GM21526 (cell line): ENCODE measurements at regions not wholly inside any gene's neighbourhood (a gene's known extent, or its start where the extent isn't known, plus 50 kb on each side); places are given as distances from the start of the nearest gene placed in this dataset.

Experiments used
- ATAC-seq: cut with Tn5 transposase; IDR thresholded peaks from one replicate; pipeline ENCODE4 v1.9.1; 2021; ENCODE audit warnings: moderate library complexity; ENCODE audit not compliant: unreplicated experiment, low FRiP score

DNA sequence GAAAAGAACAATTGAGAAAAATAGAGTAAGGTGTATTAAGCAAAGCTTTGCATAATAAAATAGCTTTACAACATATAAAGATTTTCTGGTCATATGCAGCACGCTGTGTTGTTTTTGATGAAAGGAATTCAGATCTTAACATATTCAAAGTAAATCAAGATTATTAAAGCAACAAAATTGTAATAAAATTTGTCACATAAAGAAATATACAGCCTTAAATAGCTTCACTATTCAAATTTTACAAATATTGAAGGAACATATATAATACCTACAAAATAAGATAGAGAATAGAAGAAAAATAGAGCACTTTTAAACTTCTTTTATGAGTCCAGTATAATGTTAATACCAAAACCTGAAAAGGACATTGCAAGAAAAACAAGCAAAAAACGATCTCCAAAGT, 749.1 kb upstream of the POT1 start:
- ATAC-seq, result no peak

DNA sequence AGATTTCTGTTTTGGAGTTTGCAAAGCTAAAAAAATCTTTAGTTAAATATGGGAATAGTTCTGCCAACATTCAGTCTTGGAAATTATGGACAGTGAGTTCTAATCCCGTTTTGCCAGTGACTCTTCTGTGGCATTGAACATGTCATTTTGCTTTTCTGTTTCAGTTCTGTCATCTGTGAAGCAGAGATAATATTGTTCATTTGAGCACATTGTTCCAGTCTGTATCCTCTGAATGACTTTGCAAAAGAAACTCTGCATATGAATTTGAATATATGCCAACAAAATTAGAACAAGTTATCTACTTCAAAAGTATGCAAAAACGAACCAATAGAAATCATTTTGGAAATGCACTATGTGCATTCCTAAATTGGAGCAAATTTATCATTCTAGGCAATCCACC, 746.0 kb upstream of the POT1 start:
- no peak for ATAC-seq

DNA sequence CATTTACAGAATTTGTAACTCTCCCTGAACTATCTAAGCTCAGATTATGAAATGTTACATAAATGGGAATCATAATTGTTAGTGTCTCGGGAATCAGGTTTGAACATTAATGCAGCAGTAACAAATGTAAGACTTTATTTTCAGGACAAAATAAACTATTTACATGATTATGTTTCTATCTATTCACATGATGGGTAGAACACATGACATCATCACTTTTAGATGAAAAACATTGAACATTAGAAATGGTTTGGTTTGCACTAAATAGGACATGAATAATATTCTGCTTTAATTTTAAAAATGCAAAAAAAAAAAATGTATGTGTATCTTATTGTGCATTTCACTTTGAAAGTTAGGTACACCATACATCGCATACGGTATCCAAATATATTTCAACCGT, 745.5 kb upstream of the POT1 start:
- no peak for ATAC-seq

DNA sequence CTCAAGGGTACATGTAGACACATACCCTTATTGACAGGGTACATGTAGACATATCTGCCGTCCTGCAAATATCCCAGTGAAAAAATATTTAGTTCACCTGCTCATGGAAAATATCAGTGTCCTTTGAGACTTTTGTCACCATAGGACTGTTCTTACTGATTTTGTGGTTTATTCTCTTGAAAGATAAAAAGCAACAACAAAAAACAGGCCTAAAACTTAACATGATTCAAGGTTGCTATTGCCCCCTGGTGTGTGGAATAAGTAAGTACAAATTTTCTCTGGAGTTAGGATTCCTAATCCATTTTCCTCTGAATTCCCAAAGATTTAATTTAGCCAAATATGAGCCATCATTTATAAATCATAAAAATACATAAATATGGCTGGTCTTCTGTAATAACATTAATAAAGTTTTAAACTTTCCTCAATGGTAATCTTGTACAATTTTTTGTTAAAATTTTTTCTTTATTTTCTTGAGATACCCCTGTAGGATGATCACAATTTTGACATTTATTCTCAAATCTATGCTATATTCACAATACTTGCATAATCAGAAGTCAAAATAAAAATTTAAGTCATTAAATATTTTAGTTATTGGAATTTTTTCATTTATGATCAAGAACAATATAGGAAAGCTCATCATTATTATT, 741.4 kb upstream of the POT1 start:
- no peak for ATAC-seq

DNA sequence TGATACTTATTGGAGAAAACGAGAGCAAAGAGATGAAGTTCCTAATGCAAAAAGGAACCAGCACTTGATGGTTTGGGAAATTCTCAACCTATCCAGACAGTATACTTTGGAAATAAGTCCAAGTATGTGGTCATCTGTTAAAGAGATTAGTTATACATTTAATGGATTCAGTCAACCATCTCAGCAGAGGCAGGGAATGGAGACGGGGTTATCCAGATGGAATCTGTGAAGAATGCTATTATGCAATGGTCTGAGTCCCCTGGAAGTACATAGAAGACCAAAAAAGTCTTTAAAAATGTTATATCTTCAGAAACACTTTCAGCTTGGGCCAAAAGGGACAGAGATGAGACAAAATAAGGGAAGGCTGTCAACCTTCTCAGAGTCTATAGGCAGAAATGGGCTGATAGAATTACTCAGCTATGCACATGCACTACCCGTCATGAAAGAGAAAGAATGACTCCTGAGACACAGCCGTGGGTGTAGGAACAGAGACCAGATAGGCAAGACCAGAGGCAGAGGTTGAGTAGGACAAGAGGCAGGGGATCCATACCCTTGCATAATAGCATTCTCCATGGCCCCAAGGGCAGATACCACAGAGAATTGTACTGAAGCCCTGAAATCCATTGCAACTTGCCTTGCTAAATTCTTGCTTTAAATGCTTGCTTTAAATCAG, 738.8 kb upstream of the POT1 start:
- ATAC-seq, result no peak

DNA sequence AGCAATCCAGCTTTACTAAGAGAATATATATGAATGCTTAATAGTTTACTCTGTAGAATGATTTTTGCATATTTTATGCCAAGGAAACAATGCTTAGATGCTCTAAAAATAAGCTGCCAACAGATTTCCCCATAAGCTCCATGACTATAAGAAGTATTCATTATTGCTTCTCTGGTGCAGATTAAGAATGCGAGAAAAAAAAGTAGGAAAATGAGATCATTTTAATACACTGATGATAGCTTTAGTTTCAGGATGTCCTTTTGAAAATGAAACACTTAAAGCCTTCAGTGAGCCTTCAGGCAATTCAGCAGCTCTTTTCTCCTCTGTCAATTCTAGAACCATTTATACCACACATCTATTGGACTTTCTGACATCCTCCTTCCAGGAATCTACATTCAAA, 735.0 kb upstream of the POT1 start:
- no peak for ATAC-seq

DNA sequence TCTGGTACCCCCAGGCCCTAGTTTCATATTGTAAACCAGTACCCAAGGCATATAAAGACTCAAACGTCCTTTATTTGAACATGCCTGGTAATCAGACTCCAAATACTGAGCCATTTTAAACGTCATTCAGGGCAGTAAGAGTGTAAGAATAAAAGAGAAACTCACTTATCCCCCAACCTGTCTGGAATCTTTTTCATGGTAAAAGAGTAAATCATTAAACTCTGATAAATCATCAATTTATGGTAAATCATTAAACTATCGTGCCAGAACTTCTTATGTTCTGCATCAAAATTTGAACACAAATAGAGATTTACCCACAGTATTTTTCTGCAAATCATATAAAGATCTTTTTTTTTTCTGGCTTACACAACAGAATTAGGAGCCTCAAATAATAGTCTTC, 734.3 kb upstream of the POT1 start:
- ATAC-seq, result no peak

DNA sequence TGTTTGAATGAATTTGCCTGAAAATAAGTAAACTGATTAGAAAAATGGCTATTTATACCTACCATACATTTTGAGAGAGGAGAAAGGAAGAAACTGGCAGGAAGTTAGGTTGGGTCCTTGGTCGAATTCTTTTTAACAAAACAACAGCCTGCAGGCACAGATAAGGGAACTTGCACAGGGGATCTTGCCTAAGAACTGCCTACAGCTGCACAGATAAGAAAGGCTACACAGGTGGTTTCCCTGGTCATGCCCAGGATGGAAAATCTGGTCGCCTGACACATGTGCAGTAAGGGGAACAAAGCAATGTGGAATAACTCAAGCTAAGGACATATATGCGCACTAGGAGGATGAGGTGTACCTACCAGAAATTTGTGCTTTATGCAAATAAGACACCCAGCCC, 732.1 kb upstream of the POT1 start:
- no peak for ATAC-seq

DNA sequence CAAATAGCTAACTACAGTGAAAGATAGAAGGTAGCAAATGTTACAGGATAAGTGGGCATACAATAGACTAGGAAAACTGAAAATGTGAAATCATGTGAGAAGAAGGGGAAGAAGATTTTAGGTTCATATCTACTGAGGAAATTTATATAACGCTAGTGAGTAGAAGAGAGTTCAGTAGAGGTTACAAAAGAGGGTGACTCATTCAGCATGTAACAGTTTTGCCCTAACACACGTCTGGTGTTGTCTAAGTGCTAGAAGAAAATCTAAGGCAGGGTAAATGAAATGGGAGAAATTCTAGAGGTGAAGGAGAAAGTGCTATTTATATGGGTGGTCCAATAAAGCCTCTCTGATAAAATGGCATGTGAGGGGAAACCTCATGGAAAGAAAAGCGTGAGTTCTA, 731.4 kb upstream of the POT1 start:
- no peak for ATAC-seq

DNA sequence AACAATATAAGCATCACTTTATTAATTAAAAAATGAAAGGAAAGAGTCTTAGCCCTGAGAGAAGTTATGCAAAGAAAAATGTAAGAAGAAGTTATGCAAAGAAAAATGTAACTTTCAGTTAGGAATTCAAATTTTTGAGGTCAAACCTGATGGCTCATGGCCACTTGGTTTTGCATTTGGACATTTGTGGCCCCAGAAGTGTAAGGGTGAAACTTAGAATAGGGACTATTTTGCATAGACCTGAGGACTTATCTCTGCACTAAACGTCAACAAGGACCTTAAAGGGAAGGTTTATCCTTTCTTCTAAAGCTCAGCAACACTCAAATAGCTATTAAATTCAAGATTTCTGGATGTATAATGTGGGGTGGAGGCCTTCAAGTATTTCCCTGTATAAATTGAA, 724.5 kb upstream of the POT1 start:
- no peak for ATAC-seq

DNA sequence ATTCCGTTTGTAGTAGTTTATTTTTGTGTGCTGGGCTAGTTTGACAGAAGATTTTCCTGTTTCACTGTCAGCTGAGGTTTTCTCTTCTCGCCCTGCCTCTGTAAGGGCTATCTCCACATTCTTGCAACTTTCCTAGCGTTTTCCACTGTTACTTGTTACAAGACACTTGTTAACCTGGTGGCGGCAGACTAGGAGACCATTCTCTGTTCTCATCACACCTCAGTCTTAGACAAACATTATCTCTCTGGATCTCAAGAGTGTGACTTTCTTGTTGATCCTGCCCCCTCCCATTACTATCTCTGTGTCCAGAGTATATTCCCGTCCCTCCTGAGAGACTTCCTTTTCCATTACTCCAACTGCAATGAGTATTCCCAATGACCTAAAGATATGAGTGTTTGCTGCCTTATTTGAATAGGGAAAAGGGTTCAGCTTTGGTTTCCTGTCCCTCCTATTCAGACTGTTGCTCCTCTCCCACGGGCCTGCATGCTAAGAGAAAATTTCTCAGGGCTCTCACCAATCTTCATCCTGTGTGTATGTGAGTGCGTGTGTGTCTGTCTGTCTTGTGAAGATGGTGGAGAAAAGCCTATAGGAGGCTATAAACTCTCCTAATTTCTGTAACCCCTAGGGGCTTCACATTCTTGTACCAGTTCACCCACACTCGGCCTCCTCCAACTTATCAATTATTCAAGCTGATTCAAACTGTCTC, 722.4 kb upstream of the POT1 start:
- ATAC-seq, result no peak

DNA sequence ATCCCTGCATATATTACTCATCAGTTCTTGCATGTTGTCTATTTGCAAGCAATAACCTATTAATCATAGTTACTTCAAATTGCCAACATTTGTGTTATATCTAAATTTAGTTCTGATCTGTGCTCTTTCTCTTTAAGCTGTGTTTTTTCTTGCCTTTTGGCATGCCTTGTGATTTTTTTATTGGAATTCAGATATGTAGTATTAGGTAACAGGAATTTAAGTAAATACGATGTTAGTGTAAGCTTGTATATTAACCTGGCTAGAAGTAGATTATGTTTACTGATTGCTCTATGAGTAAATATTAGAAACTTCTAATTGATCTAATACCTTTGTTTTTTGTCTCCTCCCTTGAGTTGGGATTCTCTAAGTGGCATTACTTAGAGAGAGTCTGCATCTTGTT, 718.9 kb upstream of the POT1 start:
- ATAC-seq, result no peak

DNA sequence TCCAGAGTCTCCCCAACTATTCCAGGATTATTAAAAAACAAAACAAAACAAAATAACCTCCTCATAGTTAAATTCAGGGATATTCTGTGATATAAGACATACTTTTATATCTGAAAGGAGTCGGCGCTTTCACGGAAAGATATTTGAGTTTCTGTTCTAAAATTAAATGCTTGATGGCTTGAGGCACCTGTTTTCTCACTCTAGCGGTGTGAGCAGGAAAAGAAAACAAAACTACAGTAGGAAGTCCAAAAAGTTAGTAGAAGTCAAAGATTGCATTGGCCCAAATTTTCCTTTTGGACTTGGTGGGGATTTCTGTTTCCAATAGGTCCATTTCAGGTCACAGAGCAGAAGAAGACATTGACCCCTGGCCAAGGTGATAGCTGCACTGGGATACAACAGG, 716.1 kb upstream of the POT1 start:
- ATAC-seq, result no peak

DNA sequence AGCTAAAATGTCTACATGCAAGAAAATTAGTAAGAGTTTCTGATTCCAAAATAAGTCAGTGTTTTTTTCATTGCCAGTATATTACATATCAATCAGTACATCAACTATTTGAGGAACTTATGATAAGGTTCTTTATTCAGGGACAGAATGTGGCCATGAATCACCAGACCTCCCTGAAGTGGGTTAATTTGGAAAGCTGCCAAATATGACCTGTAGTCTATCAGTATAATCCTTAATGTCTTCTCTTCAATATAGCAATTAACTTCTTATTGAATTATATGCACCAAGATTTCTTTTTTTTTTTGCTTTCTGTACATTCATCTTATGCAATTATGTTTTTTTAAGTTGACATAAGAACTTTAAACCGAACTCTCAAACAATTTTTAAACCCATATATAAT, 714.5 kb upstream of the POT1 start:
- no peak for ATAC-seq

DNA sequence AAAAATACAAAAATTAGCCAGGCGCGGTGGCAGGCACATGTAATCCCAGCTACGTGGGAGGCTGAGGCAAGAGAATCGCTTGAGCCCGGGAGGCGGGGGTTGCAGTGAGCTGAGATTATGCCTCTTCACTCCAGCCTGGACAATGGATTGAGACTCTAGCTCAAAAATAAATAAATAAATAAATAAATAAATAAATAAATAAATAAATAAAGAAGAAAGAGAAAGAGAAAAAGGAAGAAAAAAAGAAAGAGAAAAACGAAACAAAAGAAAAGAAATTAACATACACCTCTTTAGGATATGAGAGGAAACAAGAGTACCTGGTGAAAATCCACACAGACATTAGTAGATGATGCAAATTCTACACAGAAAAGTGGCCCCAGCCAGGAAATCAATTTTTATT, 713.7 kb upstream of the POT1 start:
- ATAC-seq, result no peak

DNA sequence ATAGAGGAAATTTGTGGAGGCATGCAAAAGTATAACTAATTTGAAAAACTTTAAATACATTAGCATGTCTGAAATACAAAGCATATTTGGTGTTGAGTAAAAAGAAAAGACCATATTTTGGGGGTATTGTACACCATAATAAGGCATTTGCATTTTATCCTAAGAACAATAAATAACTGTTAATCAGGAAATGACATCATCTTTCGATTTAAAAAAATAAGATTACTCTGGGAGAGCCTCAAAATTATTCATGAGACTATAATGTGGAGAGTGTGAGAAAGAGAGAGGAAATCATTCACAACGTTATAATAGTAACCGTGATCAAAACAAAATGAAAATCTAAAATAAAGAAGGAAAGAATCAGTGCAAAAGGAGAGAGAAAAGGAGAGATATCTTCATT, 712.3 kb upstream of the POT1 start:
- ATAC-seq, result no peak

DNA sequence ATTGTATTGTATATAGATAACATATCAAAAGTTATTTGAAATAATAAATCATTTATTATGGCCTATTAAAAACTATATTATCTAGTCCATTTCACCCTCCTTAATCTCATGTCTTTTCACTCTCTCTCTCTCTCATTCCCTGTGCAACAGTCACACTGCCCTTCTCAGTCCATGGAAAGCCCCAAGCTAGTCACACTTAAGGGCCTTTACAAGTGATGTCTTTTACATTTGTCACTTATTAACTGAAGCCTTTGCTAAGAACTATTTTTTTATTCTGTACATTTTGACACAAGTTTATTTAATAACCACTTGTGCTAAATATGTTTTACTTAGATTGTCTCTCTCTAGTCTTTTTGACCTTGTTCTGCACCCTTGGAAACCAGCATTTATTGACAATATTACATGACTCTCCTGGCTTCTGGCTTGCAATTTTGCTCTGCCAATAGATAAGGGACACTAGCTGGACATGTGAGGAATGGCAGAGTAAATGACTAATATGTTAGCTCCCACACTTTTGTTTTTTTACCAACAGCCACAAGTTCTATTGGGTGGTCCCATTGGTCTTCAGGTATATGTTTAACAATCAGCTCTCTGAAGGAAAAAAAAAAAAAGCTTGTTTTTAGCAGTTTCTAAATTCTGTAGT, 706.8 kb upstream of the POT1 start:
- no peak for ATAC-seq

DNA sequence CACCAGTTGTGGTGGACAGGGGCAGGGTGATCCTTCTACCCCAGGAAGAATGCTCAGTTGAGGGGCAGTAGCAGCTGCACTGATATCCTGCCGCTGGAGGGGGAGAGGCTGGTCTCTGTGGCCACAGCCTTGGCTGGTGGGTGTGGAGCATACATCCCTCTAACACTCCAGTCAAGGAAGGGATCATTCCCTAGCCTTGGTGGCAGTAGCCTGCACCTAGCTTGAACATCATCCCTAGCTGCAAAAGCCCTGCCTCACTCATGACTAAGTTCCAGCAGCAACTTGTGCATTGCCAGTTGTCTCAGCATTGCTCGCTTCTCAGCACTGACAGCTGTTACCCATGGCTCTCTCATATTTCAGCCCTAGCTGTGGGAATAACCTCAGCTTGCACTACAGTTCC, 688.9 kb upstream of the POT1 start:
- ATAC-seq, result no peak

DNA sequence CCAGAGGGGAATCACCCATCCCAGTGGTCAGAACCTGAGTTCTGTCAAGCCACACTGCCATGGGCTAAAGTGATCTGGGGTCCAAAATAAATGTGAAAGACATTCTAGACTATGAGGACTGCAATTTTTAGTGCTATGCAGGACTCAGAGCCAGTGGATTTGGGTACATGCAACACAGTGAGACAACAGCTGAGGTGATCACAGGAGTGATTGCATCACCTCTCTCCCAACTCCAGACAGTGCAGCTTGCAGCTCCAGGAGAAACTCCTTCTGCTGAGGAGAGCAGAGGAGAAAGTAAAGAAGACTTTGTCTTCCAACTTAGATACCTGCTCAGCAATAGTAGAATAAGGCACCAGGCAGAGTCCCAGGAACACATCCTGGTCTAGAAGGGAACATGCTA, 682.0 kb upstream of the POT1 start:
- no peak for ATAC-seq

DNA sequence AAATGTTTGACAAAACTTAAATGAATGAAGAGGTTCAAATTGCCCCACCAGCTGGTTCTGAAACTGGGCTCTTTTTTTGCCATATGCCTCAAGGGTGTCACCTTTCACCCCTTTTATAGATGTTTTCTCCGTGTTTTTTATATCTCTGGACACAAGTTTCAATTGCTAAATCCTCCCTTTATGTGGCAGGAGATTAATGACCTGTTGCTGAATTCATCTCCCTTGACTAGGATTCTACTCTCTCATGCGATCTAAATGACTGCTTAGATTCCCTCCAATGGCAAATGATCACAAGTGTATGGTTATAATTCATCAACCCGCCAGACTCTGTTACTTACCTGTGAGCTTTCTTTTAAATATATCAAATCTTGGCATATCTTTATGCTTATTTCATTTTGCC, 677.0 kb upstream of the POT1 start:
- ATAC-seq, result no peak

DNA sequence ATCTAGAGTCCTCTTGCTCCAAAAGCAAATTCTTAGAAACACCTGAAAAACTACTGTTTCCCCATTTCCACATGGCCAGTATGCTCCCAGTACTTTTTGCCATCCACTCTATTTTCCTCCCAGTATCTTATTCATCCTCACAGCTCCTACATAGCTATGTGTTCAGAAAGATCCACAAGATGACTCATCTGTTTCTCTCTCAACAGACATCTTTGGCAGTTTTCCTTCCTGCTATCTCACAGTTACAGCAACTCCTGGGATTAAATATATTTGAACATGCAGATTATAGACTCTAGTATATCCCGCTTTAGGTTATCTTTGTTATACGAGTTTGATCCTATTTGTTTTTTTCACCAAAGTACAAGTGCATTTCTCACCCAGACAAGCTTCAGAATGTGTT, 675.6 kb upstream of the POT1 start:
- no peak for ATAC-seq

DNA sequence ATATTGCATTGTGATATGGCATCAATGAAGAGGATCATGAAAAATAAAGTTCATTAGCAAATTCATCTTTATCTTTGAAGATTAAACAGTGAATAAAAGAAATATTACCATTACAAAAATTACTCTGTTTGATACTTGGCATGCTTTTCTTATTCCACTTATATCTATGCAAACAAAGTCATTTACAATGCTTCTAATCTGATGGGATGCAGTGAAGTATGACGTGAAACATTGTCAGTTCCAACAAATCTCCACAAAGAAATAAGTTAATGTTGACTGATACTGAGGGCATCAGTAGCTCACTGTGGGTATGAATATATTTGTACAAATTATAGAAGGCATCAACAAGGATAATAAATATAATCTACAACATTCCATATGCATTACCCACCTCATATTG, 672.8 kb upstream of the POT1 start:
- ATAC-seq, result no peak
